ENCODE measurements at regions not wholly inside any gene's neighbourhood (a gene's known extent, or its start where the extent isn't known, plus 50 kb on each side); places are given as distances from the start of the nearest gene placed in this dataset.

DNA sequence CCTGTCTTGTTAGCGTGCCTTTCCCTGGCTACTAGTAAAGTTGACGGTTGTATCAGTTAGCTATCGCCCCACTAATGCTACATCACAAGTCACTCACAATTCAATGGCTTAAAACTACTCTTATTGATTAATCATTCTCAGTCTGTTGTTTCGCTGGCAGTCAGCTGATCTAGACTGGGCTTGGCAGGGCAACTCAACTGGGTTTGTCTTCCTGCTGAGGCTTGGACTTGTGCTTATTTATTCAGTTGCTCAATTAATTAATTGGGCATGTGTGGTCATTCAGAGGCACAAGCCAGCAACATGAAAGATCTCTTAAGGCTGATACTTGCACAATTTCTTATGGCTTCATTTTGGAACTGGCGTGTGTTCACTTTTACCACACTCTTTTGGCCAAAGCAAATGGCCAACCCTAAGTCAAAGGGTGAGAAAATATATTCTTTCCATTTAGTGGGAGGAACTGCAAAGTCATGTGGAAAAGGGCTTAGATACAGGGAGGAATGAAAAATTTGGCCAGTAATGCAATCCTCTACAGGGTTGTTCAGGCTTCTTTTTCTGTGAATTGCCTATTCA is 333.5 kb downstream of the GPR37 start:
- no peak for ATAC-seq
- Mint-ChIP-seq H3K4me3 (no peak overlapping the region), H3K9me3 (no peaks in the 10 kb centered on the region), H3K36me3 (no peaks in the 10 kb centered on the region), H3K27ac (no peak overlapping the region), H3K27me3 (no peaks in the 10 kb centered on the region), H3K4me1 (no peaks in the 10 kb centered on the region)

DNA sequence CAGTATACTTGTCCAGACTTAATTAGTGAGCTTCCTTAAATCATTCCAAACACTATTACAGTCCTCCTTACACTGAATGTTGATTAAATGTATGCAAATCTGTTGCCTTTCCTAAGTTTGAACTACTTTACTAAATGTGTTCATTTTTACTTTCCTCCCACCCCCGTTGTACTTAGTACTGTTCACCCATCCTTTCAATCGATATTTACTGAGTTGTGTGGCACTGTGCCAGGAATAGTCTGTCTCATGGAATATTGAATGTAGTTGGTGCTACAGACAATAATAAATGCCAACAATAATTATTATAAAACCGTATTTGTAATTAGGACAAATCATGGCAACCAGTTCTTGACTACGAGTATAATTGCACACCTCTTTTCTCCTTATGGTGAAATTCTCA is 335.7 kb downstream of the GPR37 start:
- H3K27me3 Mint-ChIP-seq, result no peaks in the 10 kb centered on the region
- no peak for ATAC-seq
- no peak overlapping the region for H3K4me3 Mint-ChIP-seq
- no peak overlapping the region for H3K27ac Mint-ChIP-seq
- no peaks in the 10 kb centered on the region for H3K4me1 Mint-ChIP-seq
- no peaks in the 10 kb centered on the region for H3K9me3 Mint-ChIP-seq
- H3K36me3 Mint-ChIP-seq, result no peaks in the 10 kb centered on the region

GRCh38 chr7:124428781-124429180 is 336.8 kb downstream of the GPR37 start:
- H3K36me3 Mint-ChIP-seq, result no peaks in the 10 kb centered on the region

DNA sequence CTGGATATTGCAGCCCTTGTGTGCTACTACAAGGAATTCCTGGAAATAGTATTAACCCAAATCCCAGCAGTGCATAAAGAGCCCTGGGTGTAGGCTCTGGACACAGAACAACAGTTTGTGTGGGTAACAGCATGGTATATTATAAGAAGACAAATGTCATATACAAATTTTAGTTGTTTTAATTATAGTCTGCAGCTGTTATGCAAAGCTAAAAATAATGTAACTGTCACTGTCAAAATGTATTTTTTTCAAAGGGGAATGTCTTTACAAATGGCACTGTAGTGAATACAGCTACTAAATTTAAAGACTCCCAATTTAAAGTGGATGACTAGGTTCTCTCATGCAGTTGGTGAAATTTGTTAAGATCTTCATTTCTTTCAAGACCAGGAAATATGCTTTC is 339.0 kb downstream of the GPR37 start:
- Mint-ChIP-seq H3K27me3 (no peaks in the 10 kb centered on the region), H3K4me1 (no peaks in the 10 kb centered on the region), H3K4me3 (no peak overlapping the region), H3K36me3 (no peaks in the 10 kb centered on the region), H3K9me3 (no peaks in the 10 kb centered on the region), H3K27ac (no peak overlapping the region)
- no peak for ATAC-seq

More at GRCh38 chr7:124428781-124429180, 336.8 kb downstream of the GPR37 start:
- no peak for ATAC-seq
- no peaks in the 10 kb centered on the region for H3K4me1 Mint-ChIP-seq
- H3K4me3 Mint-ChIP-seq, result no peak overlapping the region
- H3K27me3 Mint-ChIP-seq, result no peaks in the 10 kb centered on the region
- no peaks in the 10 kb centered on the region for H3K9me3 Mint-ChIP-seq
- H3K27ac Mint-ChIP-seq, result no peak overlapping the region

- Mint-ChIP-seq H3K9me3 (no peaks in the 10 kb centered on the region), H3K27me3 (no peaks in the 10 kb centered on the region), H3K36me3 (no peaks in the 10 kb centered on the region), H3K27ac (no peak overlapping the region), H3K4me1 (no peaks in the 10 kb centered on the region), H3K4me3 (no peak overlapping the region)
- no peak for ATAC-seq
Measured at GRCh38 chr7:124423863-124424262, 341.7 kb downstream of the GPR37 start.

- Mint-ChIP-seq H3K9me3 (no peaks in the 10 kb centered on the region), H3K4me3 (no peak overlapping the region), H3K27me3 (no peaks in the 10 kb centered on the region), H3K36me3 (no peaks in the 10 kb centered on the region), H3K27ac (no peak overlapping the region), H3K4me1 (no peaks in the 10 kb centered on the region)
- no peak for ATAC-seq
Measured at GRCh38 chr7:124422081-124422480, 343.5 kb downstream of the GPR37 start.

GRCh38 chr7:124420367-124420766 is 345.2 kb downstream of the GPR37 start:
- H3K4me1 Mint-ChIP-seq, result no peaks in the 10 kb centered on the region
- ATAC-seq, result no peak

DNA sequence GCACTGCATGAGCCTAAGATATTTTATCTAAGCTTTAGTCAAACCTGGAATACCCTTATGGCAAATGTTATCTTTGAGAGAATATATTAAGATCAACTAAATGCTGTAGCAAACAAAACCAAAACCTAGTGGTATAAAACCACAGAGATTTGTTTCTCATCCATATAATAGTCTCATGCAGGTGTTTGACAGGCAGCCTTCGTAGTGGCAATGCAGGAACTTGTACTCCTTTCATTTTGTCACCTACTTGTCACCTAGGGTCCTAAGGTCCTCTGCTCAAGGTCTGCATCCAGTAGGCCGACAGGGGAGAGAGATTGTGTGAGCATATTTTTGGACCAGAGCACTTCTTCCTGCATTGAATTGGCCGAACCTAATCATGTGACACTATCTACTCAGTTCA is 352.6 kb downstream of the GPR37 start:
- no peak for ATAC-seq
- H3K9me3 Mint-ChIP-seq, result no peaks in the 10 kb centered on the region
- H3K36me3 Mint-ChIP-seq, result no peaks in the 10 kb centered on the region
- H3K4me1 Mint-ChIP-seq, result no peaks in the 10 kb centered on the region
- no peak overlapping the region for H3K27ac Mint-ChIP-seq
- no peaks in the 10 kb centered on the region for H3K27me3 Mint-ChIP-seq
- no peak overlapping the region for H3K4me3 Mint-ChIP-seq

More at GRCh38 chr7:124420367-124420766, 345.2 kb downstream of the GPR37 start:
- H3K4me3 Mint-ChIP-seq, result no peak overlapping the region
- no peak overlapping the region for H3K27ac Mint-ChIP-seq
- no peaks in the 10 kb centered on the region for H3K36me3 Mint-ChIP-seq
- no peaks in the 10 kb centered on the region for H3K27me3 Mint-ChIP-seq
- H3K9me3 Mint-ChIP-seq, result no peaks in the 10 kb centered on the region

- Mint-ChIP-seq H3K9me3 (no peaks in the 10 kb centered on the region), H3K27ac (no peak overlapping the region), H3K4me3 (no peak overlapping the region), H3K4me1 (no peaks in the 10 kb centered on the region), H3K27me3 (no peaks in the 10 kb centered on the region), H3K36me3 (no peaks in the 10 kb centered on the region)
- ATAC-seq, result no peak
Measured at GRCh38 chr7:124412531-124412930, 353.1 kb downstream of the GPR37 start.

- Mint-ChIP-seq H3K36me3 (no peaks in the 10 kb centered on the region), H3K9me3 (peaks cover 3% of the 10 kb centered on the region), H3K27ac (no peak overlapping the region), H3K4me1 (no peaks in the 10 kb centered on the region), H3K4me3 (no peak overlapping the region), H3K27me3 (no peaks in the 10 kb centered on the region)
- no peak for ATAC-seq
Measured at GRCh38 chr7:124411796-124412195, 353.8 kb downstream of the GPR37 start.

DNA sequence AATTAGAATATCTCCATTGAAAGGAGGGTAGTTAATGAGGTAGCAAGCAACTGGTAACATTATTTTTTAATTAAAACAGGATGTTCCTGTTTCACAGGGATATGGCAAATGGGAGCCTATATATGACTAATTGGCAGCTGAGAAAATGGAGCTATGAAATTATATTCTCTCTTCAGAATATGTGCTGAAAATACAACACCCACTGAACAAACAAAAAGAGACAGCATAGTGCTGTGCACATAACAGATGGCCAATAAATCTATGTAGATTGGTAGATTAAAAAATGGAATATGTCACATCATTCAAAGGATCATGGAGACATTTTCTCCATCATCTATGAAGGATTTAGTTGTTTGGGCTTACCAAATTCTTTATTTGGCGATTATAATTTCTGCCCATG is 362.0 kb downstream of the GPR37 start:
- H3K36me3 Mint-ChIP-seq, result no peaks in the 10 kb centered on the region
- no peaks in the 10 kb centered on the region for H3K27me3 Mint-ChIP-seq
- no peak for ATAC-seq

DNA sequence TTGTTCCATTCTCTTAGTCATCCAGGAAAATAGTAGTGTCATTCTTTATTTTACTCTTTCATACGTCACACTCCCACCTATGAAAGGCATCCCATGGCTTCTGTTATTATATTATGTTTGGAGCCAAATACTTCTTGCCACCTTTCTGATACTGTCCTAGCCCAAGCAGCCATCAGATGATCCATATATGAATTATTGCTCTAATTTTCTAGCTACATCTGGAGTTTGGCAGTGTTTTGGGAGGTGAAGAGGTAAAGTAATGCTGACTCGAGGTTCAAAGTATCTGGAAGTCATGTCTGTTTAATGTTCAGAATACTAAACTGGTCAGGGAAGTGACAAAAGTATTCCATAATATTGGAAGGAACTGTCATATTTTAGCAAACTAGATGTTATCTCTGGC is 362.5 kb downstream of the GPR37 start:
- Mint-ChIP-seq H3K27ac (no peak overlapping the region), H3K36me3 (no peaks in the 10 kb centered on the region), H3K9me3 (peaks cover 10% of the 10 kb centered on the region), H3K4me3 (no peak overlapping the region), H3K27me3 (no peaks in the 10 kb centered on the region), H3K4me1 (no peaks in the 10 kb centered on the region)
- no peak for ATAC-seq

More for the DNA sequence above, 362.0 kb downstream of the GPR37 start:
- H3K4me1 Mint-ChIP-seq, result no peaks in the 10 kb centered on the region
- H3K27ac Mint-ChIP-seq, result no peak overlapping the region
- H3K9me3 Mint-ChIP-seq, result peaks cover 10% of the 10 kb centered on the region
- no peak overlapping the region for H3K4me3 Mint-ChIP-seq

GRCh38 chr7:124399941-124400340 is 365.7 kb downstream of the GPR37 start:
- Mint-ChIP-seq H3K36me3 (no peaks in the 10 kb centered on the region), H3K9me3 (peaks cover 19% of the 10 kb centered on the region), H3K4me3 (no peak overlapping the region), H3K27ac (no peak overlapping the region), H3K27me3 (no peaks in the 10 kb centered on the region), H3K4me1 (no peaks in the 10 kb centered on the region)
- no peak for ATAC-seq

DNA sequence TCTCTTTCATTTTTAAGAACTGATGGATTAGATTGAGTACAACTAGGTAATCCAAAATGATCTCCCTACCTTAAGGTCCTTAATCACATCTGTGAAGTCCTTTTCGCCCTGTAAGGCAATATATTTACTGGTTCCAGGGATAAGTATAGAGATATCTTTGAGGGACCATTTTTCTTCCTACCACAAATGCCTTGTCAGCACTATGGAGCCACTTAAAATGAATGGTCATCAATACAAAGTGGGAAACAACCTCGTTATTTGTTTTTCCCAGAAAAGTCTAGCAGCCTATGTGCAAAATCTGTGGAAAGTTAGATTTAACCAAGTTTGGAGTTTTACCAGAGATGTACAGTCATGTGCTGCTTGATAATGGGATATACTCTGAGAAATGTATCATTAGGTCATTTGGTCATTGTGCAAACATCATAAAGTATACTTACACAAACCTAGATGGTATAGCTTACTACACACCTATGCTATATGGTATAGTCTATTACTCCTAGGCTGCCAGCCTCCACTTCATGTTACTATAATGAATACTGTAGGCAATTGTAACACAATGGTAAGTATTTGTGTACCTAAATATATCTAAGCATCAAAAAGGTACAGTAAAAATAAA is 366.2 kb upstream of the TMEM229A start:
- Mint-ChIP-seq H3K9me3 (peaks cover 19% of the 10 kb centered on the region), H3K36me3 (no peaks in the 10 kb centered on the region), H3K4me1 (no peaks in the 10 kb centered on the region), H3K27me3 (no peaks in the 10 kb centered on the region), H3K4me3 (no peak overlapping the region), H3K27ac (no peak overlapping the region)
- no peak for ATAC-seq

GRCh38 chr7:124397134-124397533 is 364.3 kb upstream of the TMEM229A start:
- peaks cover 17% of the 10 kb centered on the region for H3K9me3 Mint-ChIP-seq
- ATAC-seq, result no peak

GRCh38 chr7:124390301-124390700 is 357.4 kb upstream of the TMEM229A start:
- Mint-ChIP-seq H3K27me3 (no peaks in the 10 kb centered on the region), H3K9me3 (no peaks in the 10 kb centered on the region), H3K4me3 (no peak overlapping the region), H3K27ac (no peak overlapping the region), H3K4me1 (no peaks in the 10 kb centered on the region), H3K36me3 (no peaks in the 10 kb centered on the region)
- ATAC-seq, result no peak

More at GRCh38 chr7:124397134-124397533, 364.3 kb upstream of the TMEM229A start:
- H3K4me3 Mint-ChIP-seq, result no peak overlapping the region
- no peaks in the 10 kb centered on the region for H3K36me3 Mint-ChIP-seq
- no peaks in the 10 kb centered on the region for H3K27me3 Mint-ChIP-seq
- H3K4me1 Mint-ChIP-seq, result no peaks in the 10 kb centered on the region
- no peak overlapping the region for H3K27ac Mint-ChIP-seq

All from stimulated activated memory B cell treated with anti-CD40 and anti-IgM and Interleukin-4, amounts not matched to agents 10 μg/mL and 1 μg/mL and 100 μg/mL, for 72 hours (primary cell).